Keratinocyte (primary cell): ENCODE measurements at regions not wholly inside any gene's neighbourhood (a gene's known extent, or its start where the extent isn't known, plus 50 kb on each side); places are given as distances from the start of the nearest gene placed in this dataset.

ENCODE experiments used
- DNase-seq: peaks from one replicate; pipeline ENCODE4 v3.0.0-alpha.2; 2011; ENCODE audit warnings: low read depth, missing footprints, low spot score
- FAIRE-seq: peaks from 2 replicates; lab custom pipeline; 2011; peaks lifted over from hg19 to GRCh38; lab: Jason Lieb, UNC
- H2AFZ ChIP-seq: 2 replicates; pipeline ENCODE4 v1.6.0; 2012; ENCODE audit warnings: low read length, control low read depth, inconsistent platforms; ENCODE audit not compliant: control insufficient read depth
- H3K27ac ChIP-seq: 2 replicates; pipeline ENCODE4 v1.5.1; 2011; ENCODE audit warnings: low read length; ENCODE audit not compliant: control insufficient read depth, insufficient read depth
- H3K27me3 ChIP-seq: 3 replicates; pipeline ENCODE4 v1.6.0; 2011; ENCODE audit warnings: low read length; ENCODE audit not compliant: control insufficient read depth, insufficient read depth; ENCODE audit errors: extremely low read depth
- H3K36me3 ChIP-seq, 2 experiments: 2 replicates in 1 of 2; 3 replicates in 1 of 2; pipeline ENCODE4 v1.5.1; 2011; ENCODE audit warnings: low read length in 2 of 2, mild to moderate bottlenecking in 1 of 2; ENCODE audit not compliant: control insufficient read depth in 2 of 2, insufficient read depth in 2 of 2; ENCODE audit errors: extremely low read depth in 1 of 2
- H3K4me1 ChIP-seq: 3 replicates; pipeline ENCODE4 v1.5.1; 2011; ENCODE audit warnings: low read length; ENCODE audit not compliant: control insufficient read depth, insufficient read depth; ENCODE audit errors: extremely low read depth
- H3K4me2 ChIP-seq: 3 replicates; pipeline ENCODE4 v1.6.0; 2011; ENCODE audit warnings: low read depth, low read length; ENCODE audit not compliant: control insufficient read depth, insufficient read depth; ENCODE audit errors: extremely low read depth
- H3K4me3 ChIP-seq, 3 experiments: fragments of 200-600 bp in 1 of 3; sonication (generic) in 1 of 3; 2 replicates in 2 of 3; 3 replicates in 1 of 3; pipeline ENCODE4 v1.5.1; 2011 to 2016; ENCODE audit warnings: low read length in 3 of 3, mild to moderate bottlenecking in 3 of 3, control low read depth in 2 of 3, inconsistent platforms in 1 of 3, low read depth in 1 of 3, mixed read lengths in 1 of 3, mixed run types in 1 of 3, moderate library complexity in 1 of 3; ENCODE audit not compliant: control insufficient read depth in 2 of 3, insufficient read depth in 2 of 3; ENCODE audit errors: extremely low read depth in 1 of 3
- H3K79me2 ChIP-seq: 2 replicates; pipeline ENCODE4 v1.6.0; 2012; ENCODE audit warnings: low read length; ENCODE audit not compliant: control insufficient read depth, insufficient read depth
- H3K9ac ChIP-seq: 3 replicates; pipeline ENCODE4 v1.6.0; 2011; ENCODE audit warnings: low read length; ENCODE audit not compliant: control insufficient read depth, insufficient read depth; ENCODE audit errors: extremely low read depth
- H3K9me1 ChIP-seq: 3 replicates; pipeline ENCODE4 v1.6.0; 2011; ENCODE audit warnings: low read length; ENCODE audit not compliant: control insufficient read depth, insufficient read depth; ENCODE audit errors: extremely low read depth
- H3K9me3 ChIP-seq: 2 replicates; pipeline ENCODE4 v1.5.1; 2012; ENCODE audit warnings: low read depth, low read length; ENCODE audit not compliant: control insufficient read depth
- H4K20me1 ChIP-seq: 3 replicates; pipeline ENCODE4 v1.6.0; 2011; ENCODE audit warnings: low read length; ENCODE audit not compliant: control insufficient read depth, insufficient read depth; ENCODE audit errors: extremely low read depth
- CTCF ChIP-seq, 3 experiments: IDR thresholded peaks in 1 of 3; conservative IDR thresholded peaks in 1 of 3; optimal IDR thresholded peaks in 1 of 3; 2 replicates in 2 of 3; 3 replicates in 1 of 3; pipeline versions ENCODE3 to v1.5.1; 2011; ENCODE audit warnings: low read length in 3 of 3, mild to moderate bottlenecking in 3 of 3, moderate library complexity in 2 of 3, control low read depth in 1 of 3, inconsistent platforms in 1 of 3; ENCODE audit not compliant: insufficient read depth in 2 of 3; ENCODE audit errors: extremely low read depth in 1 of 3
- EZH2 ChIP-seq: IDR thresholded peaks from one replicate; pipeline ENCODE4 v1.6.1; 2012; ENCODE audit warnings: inconsistent platforms, mild to moderate bottlenecking, low read length, moderate library complexity
- dilution Hi-C: fragments of 300-500 bp; cut with MboI; formaldehyde crosslinking; loops from one replicate; pipeline ENCODE4 v1.7.0; 2020; ENCODE audit warnings: low sequenced_read_pairs; ENCODE audit not compliant: extremely low pct_ligation_motif_present

- Histone ChIP-seq H3K9ac (no peak overlapping the region), H3K4me2 (no peak overlapping the region), H4K20me1 (no peaks in the 10 kb centered on the region), H3K9me3 (no peaks in the 10 kb centered on the region), H3K9me1 (no peaks in the 10 kb centered on the region), H3K4me3 (no peak overlapping the region), H3K27me3 (peaks cover under 1% of the 10 kb centered on the region), H3K4me1 (peaks cover 2% of the 10 kb centered on the region), H2AFZ (no peak overlapping the region), H3K27ac (no peak overlapping the region), H3K79me2 (no peaks in the 10 kb centered on the region), H3K36me3 (no peaks in the 10 kb centered on the region)
- no peak for FAIRE-seq
- TF ChIP-seq EZH2 (no peak), CTCF (optimal IDR thresholded peaks at IDR 0.05 in 1 of 3, IDR thresholded peaks at IDR 0.05 in 1 of 3, conservative IDR thresholded peaks at IDR 0.05 in 1 of 3; ENCODE audit: extremely low read depth in 1 of 3, insufficient read depth in 2 of 3, low read length in 3 of 3) (no peak)
- DNase-seq, result no peak
- dilution Hi-C loops, result loop anchor here (25.0 kb wide), 1 partner anchor 243 kb away; no protein-coding TSS in a partner anchor
These were observed 108.9 kb upstream of the NABP1 start for GRCh38 chr2:191569025-191569424.

- Histone ChIP-seq H3K27ac (no peak overlapping the region), H3K36me3 (no peaks in the 10 kb centered on the region), H3K79me2 (no peaks in the 10 kb centered on the region), H2AFZ (no peak overlapping the region), H3K9me3 (no peaks in the 10 kb centered on the region), H3K4me1 (peaks cover 10% of the 10 kb centered on the region), H3K27me3 (no peaks in the 10 kb centered on the region), H3K9me1 (no peaks in the 10 kb centered on the region), H3K4me3 (no peak overlapping the region), H4K20me1 (no peaks in the 10 kb centered on the region), H3K9ac (no peak overlapping the region), H3K4me2 (peak overlapping the region; percentile 33)
- TF ChIP-seq EZH2 (no peak), CTCF (optimal IDR thresholded peaks at IDR 0.05 in 1 of 3, IDR thresholded peaks at IDR 0.05 in 1 of 3, conservative IDR thresholded peaks at IDR 0.05 in 1 of 3; ENCODE audit: extremely low read depth in 1 of 3, insufficient read depth in 2 of 3, low read length in 3 of 3) (peak in 2 of 3 experiments; percentile 16 to 52)
- FAIRE-seq (peak; percentile 64), DNase-seq (no peak)
- dilution Hi-C loops, result loop anchor here (25.0 kb wide), 1 partner anchor 241 kb away; no protein-coding TSS in a partner anchor
These were observed 106.7 kb upstream of the NABP1 start for GRCh38 chr2:191571163-191571769.
